Thymus (tissue), 11 donors: ENCODE measurements at regions not wholly inside any gene's neighbourhood (a gene's known extent, or its start where the extent isn't known, plus 50 kb on each side); places are given as distances from the start of the nearest gene placed in this dataset.
A peak's percentile ranks its signal among the peaks of the same experiment; 100 is the strongest.
"Not testable (repeated sequence)": the region's sequence is repeated elsewhere in the genome, so short reads cannot be mapped to it uniquely, and the experiment has no call there.

Source experiments
- DNase-seq, 9 donors: peaks; one replicate each; pipeline ENCODE4 v3.0.0-alpha.2; 2013; ENCODE audit warnings: low spot score in 9 of 9, low read depth in 6 of 9, missing footprints in 1 of 9
- H3K27ac ChIP-seq, 2 donors: one replicate each; pipeline ENCODE4 v1.5.1; 2013; ENCODE audit warnings: control low read depth in 1 of 2, low read depth in 1 of 2, low read length in 1 of 2, mild to moderate bottlenecking in 1 of 2, moderate library complexity in 1 of 2
- H3K27me3 ChIP-seq, 2 donors: one replicate each; pipeline ENCODE4 v1.5.1; 2013; ENCODE audit warnings: low read length in 1 of 2; ENCODE audit not compliant: control insufficient read depth in 2 of 2, insufficient read depth in 1 of 2
- H3K36me3 ChIP-seq, 2 donors: one replicate each; pipeline ENCODE4 v1.5.1; 2013; ENCODE audit warnings: low read length in 1 of 2, mild to moderate bottlenecking in 1 of 2, moderate library complexity in 1 of 2; ENCODE audit not compliant: control insufficient read depth in 2 of 2, insufficient read depth in 2 of 2
- H3K4me1 ChIP-seq, 2 donors: one replicate each; pipeline ENCODE4 v1.5.1; 2013; ENCODE audit warnings: low read length in 2 of 2; ENCODE audit not compliant: control insufficient read depth in 2 of 2, insufficient read depth in 2 of 2
- H3K4me3 ChIP-seq, 2 donors: one replicate each; pipeline ENCODE4 v1.5.1; 2013; ENCODE audit warnings: low read length in 2 of 2, control low read depth in 1 of 2, mild to moderate bottlenecking in 1 of 2
- H3K9me3 ChIP-seq, 2 donors: one replicate each; pipeline ENCODE4 v1.5.1; 2013; ENCODE audit warnings: low read length in 1 of 2, mild to moderate bottlenecking in 1 of 2; ENCODE audit not compliant: control insufficient read depth in 2 of 2, insufficient read depth in 1 of 2
- WGBS: extraction: QIAGEN DNeasy Blood & Tissue Kit; methylation state at CpG from one replicate; pipeline ENCODE4 v1.1.7; 2013; 5-methylcytosine and 5-hydroxymethylcytosine counted together
- donor health status: healthy.

GRCh38 chr6:6744551-6744950 lies 156.0 kb downstream of the LY86 start:
- H3K9me3 ChIP-seq, result peaks cover 0 to 6% of the 10 kb centered on the region in 2 donors
- H3K4me3 ChIP-seq, result no peak overlapping the region
- no peaks in the 10 kb centered on the region for H3K36me3 ChIP-seq
- H3K4me1 ChIP-seq, result peaks cover 0 to 8% of the 10 kb centered on the region in 2 donors
- no peak overlapping the region for H3K27ac ChIP-seq
- DNase-seq, result no peak
- no peaks in the 10 kb centered on the region for H3K27me3 ChIP-seq
- WGBS, result 82% methylated on average over 4 of the region's 4 CpGs

GRCh38 chr6:6745637-6746332 lies 157.3 kb downstream of the LY86 start:
- not testable (repeated sequence) for DNase-seq, H3K27me3 ChIP-seq, H3K4me3 ChIP-seq, H3K27ac ChIP-seq, H3K36me3 ChIP-seq, H3K9me3 ChIP-seq
- 99% methylated on average over 54 of the region's 54 CpGs for WGBS
- peaks cover 1 to 19% of the 10 kb centered on the region in 2 donors for H3K4me1 ChIP-seq

- Histone ChIP-seq H3K4me1 (peaks cover 8 to 26% of the 10 kb centered on the region in 2 donors), H3K4me3 (no peak overlapping the region), H3K27ac (no peak overlapping the region), H3K9me3 (peaks cover 0 to 9% of the 10 kb centered on the region in 2 donors), H3K27me3 (no peaks in the 10 kb centered on the region), H3K36me3 (no peaks in the 10 kb centered on the region)
- WGBS, result 60% methylated on average over 15 of the region's 15 CpGs
- DNase-seq, result no peak
Observed at GRCh38 chr6:6746333-6746969, 157.9 kb downstream of the LY86 start.

GRCh38 chr6:6746970-6747338 lies 158.4 kb downstream of the LY86 start:
- Histone ChIP-seq H3K4me1 (peaks cover 9 to 31% of the 10 kb centered on the region in 2 donors), H3K27me3 (no peaks in the 10 kb centered on the region), H3K4me3 (no peak overlapping the region), H3K27ac (no peak overlapping the region), H3K9me3 (peaks cover 0 to 9% of the 10 kb centered on the region in 2 donors), H3K36me3 (no peaks in the 10 kb centered on the region)
- 99% methylated on average over 3 of the region's 3 CpGs for WGBS
- DNase-seq, result no peak

GRCh38 chr6:6747371-6747770 lies 158.9 kb downstream of the LY86 start:
- Histone ChIP-seq H3K4me3 (no peak overlapping the region), H3K27ac (no peak overlapping the region), H3K36me3 (no peaks in the 10 kb centered on the region), H3K4me1 (peaks cover 13 to 35% of the 10 kb centered on the region in 2 donors), H3K27me3 (no peaks in the 10 kb centered on the region), H3K9me3 (peaks cover 0 to 9% of the 10 kb centered on the region in 2 donors)
- no peak for DNase-seq
- WGBS, result 98% methylated on average over 6 of the region's 6 CpGs

- Histone ChIP-seq H3K4me3 (no peak overlapping the region), H3K4me1 (peaks cover 13 to 35% of the 10 kb centered on the region in 2 donors), H3K36me3 (no peaks in the 10 kb centered on the region), H3K9me3 (peaks cover 0 to 12% of the 10 kb centered on the region in 2 donors), H3K27ac (no peak overlapping the region), H3K27me3 (no peaks in the 10 kb centered on the region)
- DNase-seq, result no peak
- 97% methylated on average over 10 of the region's 10 CpGs for WGBS
Observed at GRCh38 chr6:6748001-6748400, 159.5 kb downstream of the LY86 start.

GRCh38 chr6:6749702-6750491 lies 161.4 kb downstream of the LY86 start:
- Histone ChIP-seq H3K27me3 (no peaks in the 10 kb centered on the region), H3K4me3 (no peak overlapping the region), H3K4me1 (peaks cover 13 to 35% of the 10 kb centered on the region in 2 donors), H3K27ac (peak overlapping the region in 1 of 2 donors; percentile 46), H3K36me3 (no peaks in the 10 kb centered on the region), H3K9me3 (peaks cover 0 to 12% of the 10 kb centered on the region in 2 donors)
- peak in 5 of 9 donors; percentile 23 to 74 (median 38) for DNase-seq
- 84% methylated on average over 19 of the region's 19 CpGs for whole genome bisulfite sequencing

- no peak overlapping the region for H3K4me3 ChIP-seq
- H3K4me1 ChIP-seq, result peaks cover 13 to 35% of the 10 kb centered on the region in 2 donors
- no peaks in the 10 kb centered on the region for H3K27me3 ChIP-seq
- H3K9me3 ChIP-seq, result peaks cover 0 to 6% of the 10 kb centered on the region in 2 donors
- H3K36me3 ChIP-seq, result no peaks in the 10 kb centered on the region
- H3K27ac ChIP-seq, result peak overlapping the region; percentile 23 to 57
- no peak for DNase-seq
- 97% methylated on average over 10 of the region's 10 CpGs for WGBS
Observed at GRCh38 chr6:6750594-6751265, 162.2 kb downstream of the LY86 start.
